OCI-M1 (cell line): ENCODE measurements at regions not wholly inside any gene's neighbourhood (a gene's known extent, or its start where the extent isn't known, plus 50 kb on each side); places are given as distances from the start of the nearest gene placed in this dataset.
A peak's percentile ranks its signal among the peaks of the same experiment; 100 is the strongest.

Experiments used
- DNase-seq: peaks from one replicate; lab custom pipeline; 2025; lab: John Stamatoyannopoulos, UW

- DNase-seq, result peak; percentile 17
Observed at GRCh38 chr11:104594228-104594958, 303.9 kb downstream of the CASP12 start.

GRCh38 chr11:104588970-104589369 lies 309.3 kb downstream of the CASP12 start:
- DNase-seq, result no peak

GRCh38 chr11:104588446-104588845 lies 309.8 kb downstream of the CASP12 start:
- no peak for DNase-seq

- DNase-seq, result no peak
Observed at GRCh38 chr11:104584823-104585222, 313.4 kb downstream of the CASP12 start.

GRCh38 chr11:104583857-104584256 lies 314.4 kb downstream of the CASP12 start:
- no peak for DNase-seq

GRCh38 chr11:104582431-104582830 lies 315.8 kb downstream of the CASP12 start:
- DNase-seq, result no peak

GRCh38 chr11:104581246-104581980 lies 316.8 kb downstream of the CASP12 start:
- DNase-seq, result no peak

GRCh38 chr11:104573441-104573990 lies 324.7 kb downstream of the CASP12 start:
- no peak for DNase-seq

- peak; percentile 0 for DNase-seq
Observed at GRCh38 chr11:104572279-104572678, 326.0 kb downstream of the CASP12 start.

GRCh38 chr11:104570078-104570701 lies 328.1 kb downstream of the CASP12 start:
- peak; percentile 1 for DNase-seq

GRCh38 chr11:104565583-104565961 lies 332.7 kb downstream of the CASP12 start:
- no peak for DNase-seq

GRCh38 chr11:104564921-104565582 lies 333.2 kb downstream of the CASP12 start:
- no peak for DNase-seq

- peak; percentile 0 for DNase-seq
Observed at GRCh38 chr11:104556606-104557301, 341.5 kb downstream of the CASP12 start.

- no peak for DNase-seq
Observed at GRCh38 chr11:104549019-104549418, 349.2 kb downstream of the CASP12 start.

- no peak for DNase-seq
Observed at GRCh38 chr11:104547996-104548661, 350.1 kb downstream of the CASP12 start.

- no peak for DNase-seq
Observed at GRCh38 chr11:104546501-104546900, 351.8 kb downstream of the CASP12 start.

GRCh38 chr11:104541701-104542100 lies 356.6 kb downstream of the CASP12 start:
- DNase-seq, result no peak

GRCh38 chr11:104538313-104538712 lies 359.9 kb downstream of the CASP12 start:
- DNase-seq, result no peak

GRCh38 chr11:104534278-104534677 lies 364.0 kb downstream of the CASP12 start:
- DNase-seq, result no peak

- DNase-seq, result no peak
Observed at GRCh38 chr11:104531894-104532293, 366.4 kb downstream of the CASP12 start.

GRCh38 chr11:104531075-104531474 lies 367.1 kb upstream of the PDGFD start:
- DNase-seq, result no peak
